ENCODE measurements at regions not wholly inside any gene's neighbourhood (a gene's known extent, or its start where the extent isn't known, plus 50 kb on each side); places are given as distances from the start of the nearest gene placed in this dataset.

GRCh38 chr18:78180741-78181140, 798.9 kb upstream of the SALL3 start:
- no peak for TF ChIP-seq CTCF (conservative IDR thresholded peaks at IDR 0.05; ENCODE audit: low read length)
- no peak for DNase-seq (ENCODE audit: low read depth)
- H3K4me3 ChIP-seq (ENCODE audit: low read length), result no peak overlapping the region

GRCh38 chr18:78183815-78184214, 795.8 kb upstream of the SALL3 start:
- no peak for DNase-seq (ENCODE audit: low read depth)
- no peak overlapping the region for H3K4me3 ChIP-seq (ENCODE audit: low read length)
- no peak for TF ChIP-seq CTCF (conservative IDR thresholded peaks at IDR 0.05; ENCODE audit: low read length)

GRCh38 chr18:78191276-78191675, 788.3 kb upstream of the SALL3 start:
- TF ChIP-seq CTCF (conservative IDR thresholded peaks at IDR 0.05; ENCODE audit: low read length), result no peak
- no peak overlapping the region for H3K4me3 ChIP-seq (ENCODE audit: low read length)
- no peak for DNase-seq (ENCODE audit: low read depth)

GRCh38 chr18:78192054-78192453, 787.6 kb upstream of the SALL3 start:
- TF ChIP-seq CTCF (conservative IDR thresholded peaks at IDR 0.05; ENCODE audit: low read length), result no peak
- no peak for DNase-seq (ENCODE audit: low read depth)

GRCh38 chr18:78196280-78196679, 783.3 kb upstream of the SALL3 start:
- TF ChIP-seq CTCF (conservative IDR thresholded peaks at IDR 0.05; ENCODE audit: low read length), result no peak
- DNase-seq (ENCODE audit: low read depth), result no peak
- H3K4me3 ChIP-seq (ENCODE audit: low read length), result no peak overlapping the region

More at GRCh38 chr18:78192054-78192453, 787.6 kb upstream of the SALL3 start:
- no peak overlapping the region for H3K4me3 ChIP-seq (ENCODE audit: low read length)

GRCh38 chr18:78199002-78199401, 780.6 kb upstream of the SALL3 start:
- TF ChIP-seq CTCF (conservative IDR thresholded peaks at IDR 0.05; ENCODE audit: low read length), result no peak
- no peak for DNase-seq (ENCODE audit: low read depth)
- no peak overlapping the region for H3K4me3 ChIP-seq (ENCODE audit: low read length)

- DNase-seq (ENCODE audit: low read depth), result no peak
- no peak for TF ChIP-seq CTCF (conservative IDR thresholded peaks at IDR 0.05; ENCODE audit: low read length)
Measured at GRCh38 chr18:78199611-78200010, 780.0 kb upstream of the SALL3 start.

More at GRCh38 chr18:78199611-78200010, 780.0 kb upstream of the SALL3 start:
- no peak overlapping the region for H3K4me3 ChIP-seq (ENCODE audit: low read length)

Measured in AG10803 (cell line).